ENCODE measurements at regions not wholly inside any gene's neighbourhood (a gene's known extent, or its start where the extent isn't known, plus 50 kb on each side); places are given as distances from the start of the nearest gene placed in this dataset.

DNA sequence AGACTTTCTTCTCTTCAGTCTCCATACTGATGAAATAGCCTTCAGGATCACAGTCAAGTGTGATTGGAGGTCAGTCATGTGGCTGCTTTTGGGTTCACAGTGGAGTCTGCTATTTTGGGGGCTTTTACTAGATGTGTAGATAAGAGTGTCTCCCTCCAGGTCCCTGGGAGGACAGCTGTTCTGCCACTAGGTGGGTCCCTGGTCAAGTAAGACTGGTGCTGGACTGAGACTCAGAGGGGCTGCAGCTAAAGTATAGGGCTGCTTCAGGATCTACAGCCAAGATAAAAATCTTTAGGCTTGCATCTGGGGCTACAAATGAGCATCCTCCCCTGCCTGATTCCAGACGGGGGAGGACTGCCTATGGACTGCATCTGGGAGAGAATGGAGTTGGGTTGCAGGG, 200.7 kb upstream of the ANKRD50 start:
- H3K27me3 ChIP-seq: no peaks in the 10 kb centered on the region
- H3K27ac ChIP-seq: no peak overlapping the region
- H3K4me3 ChIP-seq: no peak overlapping the region
- H3K36me3 ChIP-seq: no peaks in the 10 kb centered on the region
- DNase-seq: no peak
- in situ Hi-C loops (cut with MboI; ENCODE audit: low pct_ligation_motif_present in 1 of 4, low pct_unique_long_range_greater_than_20kb in 1 of 4, low sequenced_read_pairs in 3 of 4) (no loop called here), intact Hi-C loops (cut with DNase I; ENCODE audit: low total_unique reads) (loop anchor here (5.0 kb wide), 1 partner anchor 1291 kb away; no protein-coding TSS in a partner anchor)
- WGBS, 2 donors (ENCODE audit: low coverage in 1 of 2): 85% methylated on average over 1 of the region's 1 CpG; no CpG with 5 or more reads in 1 of the 2 donors
- TF ChIP-seq, protein P1, sequence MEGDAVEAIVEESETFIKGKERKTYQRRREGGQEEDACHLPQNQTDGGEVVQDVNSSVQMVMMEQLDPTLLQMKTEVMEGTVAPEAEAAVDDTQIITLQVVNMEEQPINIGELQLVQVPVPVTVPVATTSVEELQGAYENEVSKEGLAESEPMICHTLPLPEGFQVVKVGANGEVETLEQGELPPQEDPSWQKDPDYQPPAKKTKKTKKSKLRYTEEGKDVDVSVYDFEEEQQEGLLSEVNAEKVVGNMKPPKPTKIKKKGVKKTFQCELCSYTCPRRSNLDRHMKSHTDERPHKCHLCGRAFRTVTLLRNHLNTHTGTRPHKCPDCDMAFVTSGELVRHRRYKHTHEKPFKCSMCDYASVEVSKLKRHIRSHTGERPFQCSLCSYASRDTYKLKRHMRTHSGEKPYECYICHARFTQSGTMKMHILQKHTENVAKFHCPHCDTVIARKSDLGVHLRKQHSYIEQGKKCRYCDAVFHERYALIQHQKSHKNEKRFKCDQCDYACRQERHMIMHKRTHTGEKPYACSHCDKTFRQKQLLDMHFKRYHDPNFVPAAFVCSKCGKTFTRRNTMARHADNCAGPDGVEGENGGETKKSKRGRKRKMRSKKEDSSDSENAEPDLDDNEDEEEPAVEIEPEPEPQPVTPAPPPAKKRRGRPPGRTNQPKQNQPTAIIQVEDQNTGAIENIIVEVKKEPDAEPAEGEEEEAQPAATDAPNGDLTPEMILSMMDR (IDR thresholded peaks at IDR 0.05): no peak
- TF ChIP-seq POLR2A (IDR thresholded peaks at IDR 0.05) (no peak), EP300 (IDR thresholded peaks at IDR 0.05; ENCODE audit: low read depth) (no peak), POLR2AphosphoS5 (IDR thresholded peaks at IDR 0.05) (no peak)
- no peaks in the 10 kb centered on the region for H3K4me1 ChIP-seq
- H3K9me3 ChIP-seq: peaks cover 4 to 12% of the 10 kb centered on the region in 2 donors

DNA sequence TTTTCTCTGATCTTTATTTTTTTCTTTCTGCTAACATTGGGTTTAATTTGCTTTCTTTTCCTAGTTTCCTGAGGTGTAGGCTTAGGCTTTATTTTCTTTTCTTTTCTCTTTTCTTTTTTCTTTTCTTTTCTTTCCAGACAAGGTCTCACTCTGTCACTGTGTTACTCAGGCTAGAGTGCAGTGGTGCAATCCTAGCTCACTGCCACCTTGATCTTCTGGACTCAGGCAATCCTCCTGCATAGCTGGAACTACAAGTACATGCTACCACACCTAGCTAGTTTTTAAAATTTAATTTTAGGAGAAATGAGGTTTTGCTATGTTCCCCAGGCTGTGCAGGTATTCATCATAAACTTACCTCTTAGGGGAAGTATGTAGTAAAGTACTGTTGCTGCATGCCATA, 197.8 kb upstream of the ANKRD50 start:
- Histone ChIP-seq H3K36me3 (no peaks in the 10 kb centered on the region), H3K4me3 (no peak overlapping the region), H3K27me3 (no peaks in the 10 kb centered on the region), H3K4me1 (no peaks in the 10 kb centered on the region), H3K9me3 (peaks cover 4 to 12% of the 10 kb centered on the region in 2 donors), H3K27ac (no peak overlapping the region)
- no peak for TF ChIP-seq POLR2A (IDR thresholded peaks at IDR 0.05)
- TF ChIP-seq EP300 (IDR thresholded peaks at IDR 0.05; ENCODE audit: low read depth): no peak
- TF ChIP-seq POLR2AphosphoS5 (IDR thresholded peaks at IDR 0.05): no peak
- TF ChIP-seq, protein P1 (IDR thresholded peaks at IDR 0.05): no peak
- in situ Hi-C loops (cut with MboI; ENCODE audit: low pct_ligation_motif_present in 1 of 4, low pct_unique_long_range_greater_than_20kb in 1 of 4, low sequenced_read_pairs in 3 of 4) (no loop called here), intact Hi-C loops (cut with DNase I; ENCODE audit: low total_unique reads) (loop anchor here (5.0 kb wide), 1 partner anchor 1288 kb away; no protein-coding TSS in a partner anchor)
- no peak for DNase-seq

DNA sequence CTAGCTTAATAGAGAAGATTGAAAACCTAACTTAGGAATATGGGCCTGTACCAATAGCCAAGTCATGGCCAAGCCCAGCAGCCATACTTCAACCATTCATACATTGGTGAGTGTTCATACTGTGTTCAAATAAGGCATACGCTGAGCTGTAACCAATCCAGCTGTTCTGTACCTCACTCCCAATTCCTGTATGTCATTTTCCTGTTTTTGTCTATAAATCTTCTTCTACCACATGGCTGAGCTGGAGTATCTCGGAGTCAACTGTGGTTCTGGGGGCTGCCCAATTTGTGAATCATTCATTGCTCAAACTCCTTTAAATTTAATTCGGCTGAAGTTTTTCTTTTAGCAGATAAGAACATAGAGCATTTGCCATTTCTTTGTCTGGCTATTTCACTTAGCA, 195.3 kb upstream of the ANKRD50 start:
- no peak for TF ChIP-seq POLR2AphosphoS5 (IDR thresholded peaks at IDR 0.05)
- no peak for TF ChIP-seq EP300 (IDR thresholded peaks at IDR 0.05; ENCODE audit: low read depth)
- TF ChIP-seq POLR2A (IDR thresholded peaks at IDR 0.05): no peak
- TF ChIP-seq, protein P1 (IDR thresholded peaks at IDR 0.05): no peak
- H3K4me1 ChIP-seq: peaks cover 0 to 8% (median 5%) of the 10 kb centered on the region in 4 donors
- no peaks in the 10 kb centered on the region for H3K27me3 ChIP-seq
- in situ Hi-C loops (cut with MboI; ENCODE audit: low pct_ligation_motif_present in 1 of 4, low pct_unique_long_range_greater_than_20kb in 1 of 4, low sequenced_read_pairs in 3 of 4): no loop called here
- DNase-seq: no peak
- no peak overlapping the region for H3K27ac ChIP-seq
- 84 to 92% methylated on average over 3 of the region's 3 CpGs for WGBS, 2 donors (ENCODE audit: low coverage in 1 of 2)
- no peak overlapping the region for H3K4me3 ChIP-seq
- peaks cover 4 to 12% of the 10 kb centered on the region in 2 donors for H3K9me3 ChIP-seq
- H3K36me3 ChIP-seq: no peaks in the 10 kb centered on the region
- intact Hi-C loops (cut with DNase I; ENCODE audit: low total_unique reads): no loop called here

DNA sequence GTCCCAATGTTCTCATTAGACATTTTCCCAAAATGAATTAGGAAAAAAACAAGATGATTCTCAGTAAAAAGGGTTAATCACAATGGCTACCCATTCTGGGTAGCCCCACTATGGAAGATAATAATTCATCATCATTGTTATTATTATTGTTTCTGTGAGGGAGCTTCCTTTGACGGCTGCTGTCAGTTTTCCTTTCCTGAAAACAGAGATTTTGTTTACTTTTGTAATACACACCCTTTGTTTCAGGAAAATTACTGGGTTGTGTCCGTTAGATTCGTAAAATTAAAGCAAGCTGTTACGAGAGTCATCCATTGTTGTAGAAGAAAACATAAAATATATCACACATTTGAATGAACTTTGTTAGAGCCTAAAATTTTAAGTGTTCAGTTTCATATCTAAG, 192.9 kb upstream of the ANKRD50 start:
- Histone ChIP-seq H3K27ac (no peak overlapping the region), H3K9me3 (no peaks in the 10 kb centered on the region), H3K36me3 (no peaks in the 10 kb centered on the region), H3K4me3 (no peak overlapping the region), H3K4me1 (peaks cover 0 to 8% (median 5%) of the 10 kb centered on the region in 4 donors), H3K27me3 (no peaks in the 10 kb centered on the region)
- WGBS, 2 donors (ENCODE audit: low coverage in 1 of 2): 17 to 29% methylated on average over 4 of the region's 4 CpGs
- intact Hi-C loops (cut with DNase I; ENCODE audit: low total_unique reads) (no loop called here), in situ Hi-C loops (cut with MboI; ENCODE audit: low pct_ligation_motif_present in 1 of 4, low pct_unique_long_range_greater_than_20kb in 1 of 4, low sequenced_read_pairs in 3 of 4) (no loop called here)
- TF ChIP-seq, protein P1 (IDR thresholded peaks at IDR 0.05): no peak
- TF ChIP-seq EP300 (IDR thresholded peaks at IDR 0.05; ENCODE audit: low read depth) (no peak), POLR2A (IDR thresholded peaks at IDR 0.05) (no peak), POLR2AphosphoS5 (IDR thresholded peaks at IDR 0.05) (no peak)
- DNase-seq: no peak

Data from transverse colon (tissue), 4 donors.